SK-N-SH (cell line): ENCODE measurements at regions not wholly inside any gene's neighbourhood (a gene's known extent, or its start where the extent isn't known, plus 50 kb on each side); places are given as distances from the start of the nearest gene placed in this dataset.

Experiments used
- CTCF ChIP-seq: fragments of 200-600 bp; sonication (generic); IDR thresholded peaks from 2 replicates; pipeline ENCODE4 v1.6.1; 2017; ENCODE audit warnings: antibody characterized with exemption, mild to moderate bottlenecking, moderate library complexity
- EP300 ChIP-seq, 2 experiments: IDR thresholded peaks; 2 replicates each; pipeline versions ENCODE4 v1.4.0 to v1.6.1; 2012; ENCODE audit warnings: borderline replicate concordance in 1 of 2, low read depth in 1 of 2, low read length in 1 of 2
- EZH2phosphoT487 ChIP-seq: fragments of 200-600 bp; sonication (generic); IDR thresholded peaks from 2 replicates; pipeline ENCODE4 v1.6.1; 2017; ENCODE audit warnings: low read depth, mixed run types, mild to moderate bottlenecking, antibody characterized with exemption, moderate library complexity, borderline replicate concordance
- FOXJ3 ChIP-seq: sonication (generic); formaldehyde crosslinking; IDR thresholded peaks from 2 replicates; pipeline ENCODE4 v1.5.1; 2020; ENCODE audit warnings: mild to moderate bottlenecking, missing genetic modification reagents
- FOXM1 ChIP-seq: IDR thresholded peaks from 2 replicates; pipeline ENCODE4 v1.4.0; 2012; ENCODE audit warnings: low read depth, mild to moderate bottlenecking
- GATA2 ChIP-seq: sonication (generic); formaldehyde crosslinking; IDR thresholded peaks from 2 replicates; pipeline ENCODE4 v1.5.0; 2020; ENCODE audit warnings: mild to moderate bottlenecking, missing genetic modification reagents
- IRF3 ChIP-seq: fragments of 150-350 bp; IDR thresholded peaks from 2 replicates; pipeline ENCODE4 v1.6.1; 2016; ENCODE audit warnings: mild to moderate bottlenecking, low read depth, low read length
- MEF2A ChIP-seq: IDR thresholded peaks from 2 replicates; pipeline ENCODE4 v1.4.0; 2012; ENCODE audit warnings: low read depth, borderline replicate concordance
- MXI1 ChIP-seq: IDR thresholded peaks from 2 replicates; pipeline ENCODE4 v1.6.1; 2012; ENCODE audit warnings: mild to moderate bottlenecking, low read depth, low read length, improper control_type of control experiment
- NRF1 ChIP-seq: IDR thresholded peaks from 2 replicates; pipeline ENCODE4 v1.6.1; 2012; ENCODE audit warnings: low read depth, mild to moderate bottlenecking, low read length
- RAD21 ChIP-seq: IDR thresholded peaks from 2 replicates; pipeline ENCODE4 v1.6.1; 2012; ENCODE audit warnings: mild to moderate bottlenecking, low read length
- REST ChIP-seq: IDR thresholded peaks from 2 replicates; pipeline ENCODE4 v1.6.1; 2012; ENCODE audit warnings: mild to moderate bottlenecking, low read depth, low read length, moderate library complexity
- TAF1 ChIP-seq: IDR thresholded peaks from 2 replicates; pipeline ENCODE4 v1.6.1; 2012; ENCODE audit warnings: low read depth, mild to moderate bottlenecking, low read length, moderate library complexity, borderline replicate concordance
- YY1 ChIP-seq: IDR thresholded peaks from 2 replicates; pipeline ENCODE4 v1.4.0; 2012; ENCODE audit warnings: low read depth, mild to moderate bottlenecking

- TF ChIP-seq CTCF (no peak), FOXM1 (no peak), REST (no peak), FOXJ3 (CRISPR knock-in tag) (no peak), MXI1 (no peak), EZH2phosphoT487 (no peak), GATA2 (CRISPR knock-in tag) (no peak), TAF1 (no peak), RAD21 (no peak), NRF1 (no peak), IRF3 (no peak), YY1 (no peak), MEF2A (no peak), EP300 (IDR thresholded peaks at IDR 0.05; ENCODE audit: borderline replicate concordance in 1 of 2, low read depth in 1 of 2, low read length in 1 of 2) (no peak)
Measured at GRCh38 chr9:135378751-135379150, 100.8 kb upstream of the PPP1R26 start.
